Sigmoid colon (tissue), 4 donors: ENCODE measurements at regions not wholly inside any gene's neighbourhood (a gene's known extent, or its start where the extent isn't known, plus 50 kb on each side); places are given as distances from the start of the nearest gene placed in this dataset.

Source experiments
- EP300 ChIP-seq, 4 donors: sonication (generic); formaldehyde crosslinking; IDR thresholded peaks; one replicate each; pipeline ENCODE4 v1.6.1; 2017; ENCODE audit warnings: antibody characterized with exemption in 4 of 4
- POLR2A ChIP-seq, 2 donors: fragments of 450-650 bp; IDR thresholded peaks; one replicate each; pipeline ENCODE4 v1.6.1; 2016; ENCODE audit warnings: antibody characterized with exemption in 2 of 2, mild to moderate bottlenecking in 2 of 2, moderate library complexity in 2 of 2
- POLR2AphosphoS5 ChIP-seq, 4 donors: sonication (generic); formaldehyde crosslinking; IDR thresholded peaks; one replicate each; pipeline ENCODE4 v1.6.1; 2017; ENCODE audit warnings: antibody characterized with exemption in 4 of 4
- TF ChIP-seq, protein P1 (sequence below), 4 experiments: fragments of 450-650 bp in 3 of 4; fragments of 200-600 bp in 1 of 4; IDR thresholded peaks; one replicate each; pipeline ENCODE4 v1.5.1; 2016 to 2019; ENCODE audit warnings: antibody characterized with exemption in 4 of 4, mild to moderate bottlenecking in 3 of 4, moderate library complexity in 2 of 4

DNA sequence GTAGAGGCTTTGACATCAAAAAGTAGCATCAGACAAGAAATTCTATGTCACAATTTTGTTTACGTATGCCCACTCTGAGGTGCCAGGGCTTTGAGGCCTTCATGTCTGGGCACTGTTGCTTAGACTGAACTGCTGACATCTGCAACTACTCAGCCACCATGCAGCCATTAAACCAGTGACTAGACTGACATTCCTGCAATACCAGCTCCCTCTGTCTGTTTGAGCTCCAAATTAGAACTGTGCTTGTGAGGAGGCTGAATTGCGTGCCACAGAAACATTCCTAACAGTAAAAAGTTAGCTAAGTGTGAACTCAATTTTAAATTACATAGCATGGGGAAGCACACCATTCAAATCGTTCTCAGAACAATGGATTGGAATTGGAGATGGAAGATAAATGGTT lies 163.2 kb downstream of the INSIG2 start:
- TF ChIP-seq POLR2A (IDR thresholded peaks at IDR 0.05) (no peak), EP300 (IDR thresholded peaks at IDR 0.05) (no peak), POLR2AphosphoS5 (IDR thresholded peaks at IDR 0.05) (no peak)
- TF ChIP-seq, protein P1, sequence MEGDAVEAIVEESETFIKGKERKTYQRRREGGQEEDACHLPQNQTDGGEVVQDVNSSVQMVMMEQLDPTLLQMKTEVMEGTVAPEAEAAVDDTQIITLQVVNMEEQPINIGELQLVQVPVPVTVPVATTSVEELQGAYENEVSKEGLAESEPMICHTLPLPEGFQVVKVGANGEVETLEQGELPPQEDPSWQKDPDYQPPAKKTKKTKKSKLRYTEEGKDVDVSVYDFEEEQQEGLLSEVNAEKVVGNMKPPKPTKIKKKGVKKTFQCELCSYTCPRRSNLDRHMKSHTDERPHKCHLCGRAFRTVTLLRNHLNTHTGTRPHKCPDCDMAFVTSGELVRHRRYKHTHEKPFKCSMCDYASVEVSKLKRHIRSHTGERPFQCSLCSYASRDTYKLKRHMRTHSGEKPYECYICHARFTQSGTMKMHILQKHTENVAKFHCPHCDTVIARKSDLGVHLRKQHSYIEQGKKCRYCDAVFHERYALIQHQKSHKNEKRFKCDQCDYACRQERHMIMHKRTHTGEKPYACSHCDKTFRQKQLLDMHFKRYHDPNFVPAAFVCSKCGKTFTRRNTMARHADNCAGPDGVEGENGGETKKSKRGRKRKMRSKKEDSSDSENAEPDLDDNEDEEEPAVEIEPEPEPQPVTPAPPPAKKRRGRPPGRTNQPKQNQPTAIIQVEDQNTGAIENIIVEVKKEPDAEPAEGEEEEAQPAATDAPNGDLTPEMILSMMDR (IDR thresholded peaks at IDR 0.05) = no peak
